Gastroesophageal sphincter (tissue), 4 donors: ENCODE measurements at regions not wholly inside any gene's neighbourhood (a gene's known extent, or its start where the extent isn't known, plus 50 kb on each side); places are given as distances from the start of the nearest gene placed in this dataset.

ENCODE experiments used
- ATAC-seq: fragments of 150-250 bp; one replicate; pipeline ENCODE4 v1.9.1; 2016; ENCODE audit warnings: mild to moderate bottlenecking, moderate library complexity
- H3K27ac ChIP-seq, 4 donors: fragments of 200-600 bp; sonication (generic) in 3 of 4; 1 replicate in 3 of 4; 2 replicates in 1 of 4; pipeline ENCODE4 v1.5.1; 2016 to 2019
- H3K27me3 ChIP-seq: fragments of 200-600 bp; sonication (generic); one replicate; pipeline ENCODE4 v1.5.1; 2019
- H3K36me3 ChIP-seq, 2 donors: fragments of 200-600 bp; sonication (generic); one replicate each; pipeline ENCODE4 v1.5.1; 2019; ENCODE audit warnings: control low read depth in 1 of 2
- H3K4me1 ChIP-seq, 3 donors: fragments of 200-600 bp; sonication (generic); 1 replicate in 2 of 3; 2 replicates in 1 of 3; pipeline ENCODE4 v1.5.1; 2016 to 2019; ENCODE audit warnings: control low read depth in 2 of 3
- H3K4me3 ChIP-seq, 2 donors: fragments of 200-600 bp; sonication (generic); one replicate each; pipeline ENCODE4 v1.5.1; 2019; ENCODE audit warnings: mild to moderate bottlenecking in 1 of 2, moderate library complexity in 1 of 2
- H3K9me3 ChIP-seq, 3 donors: fragments of 200-600 bp; sonication (generic); one replicate each; pipeline ENCODE4 v1.5.1; 2017 to 2019; ENCODE audit warnings: control low read depth in 2 of 3
- EP300 ChIP-seq: sonication (generic); formaldehyde crosslinking; IDR thresholded peaks from one replicate; pipeline ENCODE4 v1.6.1; 2017; ENCODE audit warnings: antibody characterized with exemption, mild to moderate bottlenecking
- POLR2A ChIP-seq, 2 donors: fragments of 450-650 bp; IDR thresholded peaks; one replicate each; pipeline ENCODE4 v1.6.1; 2017; ENCODE audit warnings: antibody characterized with exemption in 2 of 2, mild to moderate bottlenecking in 2 of 2, moderate library complexity in 1 of 2
- POLR2AphosphoS5 ChIP-seq: sonication (generic); formaldehyde crosslinking; IDR thresholded peaks from one replicate; pipeline ENCODE4 v1.6.1; 2017; ENCODE audit warnings: antibody characterized with exemption
- WGBS, 2 donors: methylation state at CpG; one replicate each; pipeline ENCODE4 v1.1.5; 2018; ENCODE audit warnings: low coverage in 1 of 2; 5-methylcytosine and 5-hydroxymethylcytosine counted together
- TF ChIP-seq, protein P1 (sequence below), 4 experiments: fragments of 200-600 bp in 2 of 4; fragments of 450-650 bp in 2 of 4; sonication (generic) in 1 of 4; IDR thresholded peaks; one replicate each; pipeline ENCODE4 v1.5.1; 2017 to 2019; ENCODE audit warnings: antibody characterized with exemption in 4 of 4, mild to moderate bottlenecking in 2 of 4, moderate library complexity in 2 of 4

- no peak overlapping the region for H3K27ac ChIP-seq
- no peak for ATAC-seq
Observed at GRCh38 chr1:106072909-106073600, 983.4 kb upstream of the PRMT6 start.

DNA sequence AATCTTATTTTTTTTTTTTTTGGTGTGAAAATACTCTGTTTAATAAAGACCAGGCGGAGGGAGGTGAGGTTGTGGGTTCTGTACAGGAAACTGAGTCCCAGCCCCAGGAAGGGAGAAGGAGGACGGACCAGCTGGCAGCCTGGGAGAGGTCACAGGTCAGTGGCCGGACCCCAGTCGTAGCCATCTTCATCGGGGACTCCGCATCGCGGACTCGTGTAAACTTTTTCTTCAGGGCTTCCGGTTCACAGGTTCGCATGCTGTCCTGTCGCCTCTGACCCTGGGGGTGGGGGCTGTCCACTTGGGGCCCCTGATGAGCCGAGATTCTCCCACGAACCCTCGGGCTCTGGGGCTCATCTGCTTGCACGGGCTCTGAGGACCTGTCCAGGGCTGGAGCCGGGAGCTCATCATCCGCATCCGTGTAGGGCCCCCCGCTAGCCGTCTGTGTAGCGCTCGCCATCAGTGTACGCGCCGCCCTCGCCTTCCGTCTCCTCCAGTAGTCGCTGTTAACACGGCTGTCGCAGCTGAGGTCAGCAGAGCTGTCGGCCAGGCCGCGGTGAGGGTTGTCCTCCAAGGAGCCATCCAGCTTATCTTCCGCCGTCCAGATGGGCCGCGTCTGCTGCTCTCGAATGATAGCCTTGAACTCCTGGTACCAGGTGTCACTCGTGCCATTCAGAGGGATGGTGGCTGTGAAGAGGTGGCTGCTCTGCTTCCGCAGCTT lies 975.7 kb upstream of the PRMT6 start:
- 36 to 37% methylated on average over 11 of the region's 41 CpGs for WGBS, 2 donors
- H3K4me1 ChIP-seq, result no peaks in the 10 kb centered on the region
- TF ChIP-seq, protein P1, sequence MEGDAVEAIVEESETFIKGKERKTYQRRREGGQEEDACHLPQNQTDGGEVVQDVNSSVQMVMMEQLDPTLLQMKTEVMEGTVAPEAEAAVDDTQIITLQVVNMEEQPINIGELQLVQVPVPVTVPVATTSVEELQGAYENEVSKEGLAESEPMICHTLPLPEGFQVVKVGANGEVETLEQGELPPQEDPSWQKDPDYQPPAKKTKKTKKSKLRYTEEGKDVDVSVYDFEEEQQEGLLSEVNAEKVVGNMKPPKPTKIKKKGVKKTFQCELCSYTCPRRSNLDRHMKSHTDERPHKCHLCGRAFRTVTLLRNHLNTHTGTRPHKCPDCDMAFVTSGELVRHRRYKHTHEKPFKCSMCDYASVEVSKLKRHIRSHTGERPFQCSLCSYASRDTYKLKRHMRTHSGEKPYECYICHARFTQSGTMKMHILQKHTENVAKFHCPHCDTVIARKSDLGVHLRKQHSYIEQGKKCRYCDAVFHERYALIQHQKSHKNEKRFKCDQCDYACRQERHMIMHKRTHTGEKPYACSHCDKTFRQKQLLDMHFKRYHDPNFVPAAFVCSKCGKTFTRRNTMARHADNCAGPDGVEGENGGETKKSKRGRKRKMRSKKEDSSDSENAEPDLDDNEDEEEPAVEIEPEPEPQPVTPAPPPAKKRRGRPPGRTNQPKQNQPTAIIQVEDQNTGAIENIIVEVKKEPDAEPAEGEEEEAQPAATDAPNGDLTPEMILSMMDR (IDR thresholded peaks at IDR 0.05), result no peak
- no peak for TF ChIP-seq EP300
- no peak for TF ChIP-seq POLR2AphosphoS5
- H3K36me3 ChIP-seq, result no peaks in the 10 kb centered on the region
- ATAC-seq, result no peak
- H3K27me3 ChIP-seq, result peaks cover 8% of the 10 kb centered on the region
- no peaks in the 10 kb centered on the region for H3K9me3 ChIP-seq
- no peak overlapping the region for H3K27ac ChIP-seq
- H3K4me3 ChIP-seq, result no peak overlapping the region

More at GRCh38 chr1:106072909-106073600, 983.4 kb upstream of the PRMT6 start:
- WGBS, 2 donors, result 77 to 83% methylated on average over 6 to 7 of the region's 7 CpGs
- H3K27me3 ChIP-seq, result peaks cover 6% of the 10 kb centered on the region
- no peaks in the 10 kb centered on the region for H3K9me3 ChIP-seq
- TF ChIP-seq POLR2AphosphoS5 (no peak), EP300 (no peak), POLR2A (IDR thresholded peaks at IDR 0.05) (no peak)
- TF ChIP-seq, protein P1 (IDR thresholded peaks at IDR 0.05), result no peak
- no peak overlapping the region for H3K4me3 ChIP-seq
- no peaks in the 10 kb centered on the region for H3K4me1 ChIP-seq
- H3K36me3 ChIP-seq, result no peaks in the 10 kb centered on the region

GRCh38 chr1:106111044-106111443 lies 945.4 kb upstream of the PRMT6 start:
- no peak overlapping the region for H3K27ac ChIP-seq
- no peaks in the 10 kb centered on the region for H3K36me3 ChIP-seq
- no peak for TF ChIP-seq POLR2A (IDR thresholded peaks at IDR 0.05)
- TF ChIP-seq EP300, result no peak
- WGBS, 2 donors, result 53 to 62% methylated on average over 2 of the region's 2 CpGs
- H3K4me1 ChIP-seq, result no peaks in the 10 kb centered on the region
- no peaks in the 10 kb centered on the region for H3K9me3 ChIP-seq
- H3K4me3 ChIP-seq, result no peak overlapping the region
- H3K27me3 ChIP-seq, result no peaks in the 10 kb centered on the region
- ATAC-seq, result no peak

GRCh38 chr1:106113851-106114250 lies 942.6 kb upstream of the PRMT6 start:
- Histone ChIP-seq H3K4me1 (no peaks in the 10 kb centered on the region), H3K9me3 (no peaks in the 10 kb centered on the region), H3K27me3 (no peaks in the 10 kb centered on the region), H3K27ac (no peak overlapping the region), H3K4me3 (no peak overlapping the region), H3K36me3 (no peaks in the 10 kb centered on the region)
- no peak for ATAC-seq
- no peak for TF ChIP-seq EP300
- TF ChIP-seq, protein P1 (IDR thresholded peaks at IDR 0.05), result no peak
- no peak for TF ChIP-seq POLR2AphosphoS5
- no peak for TF ChIP-seq POLR2A (IDR thresholded peaks at IDR 0.05)
- WGBS, 2 donors, result no CpG with 5 or more reads among the region's 2 CpGs

DNA sequence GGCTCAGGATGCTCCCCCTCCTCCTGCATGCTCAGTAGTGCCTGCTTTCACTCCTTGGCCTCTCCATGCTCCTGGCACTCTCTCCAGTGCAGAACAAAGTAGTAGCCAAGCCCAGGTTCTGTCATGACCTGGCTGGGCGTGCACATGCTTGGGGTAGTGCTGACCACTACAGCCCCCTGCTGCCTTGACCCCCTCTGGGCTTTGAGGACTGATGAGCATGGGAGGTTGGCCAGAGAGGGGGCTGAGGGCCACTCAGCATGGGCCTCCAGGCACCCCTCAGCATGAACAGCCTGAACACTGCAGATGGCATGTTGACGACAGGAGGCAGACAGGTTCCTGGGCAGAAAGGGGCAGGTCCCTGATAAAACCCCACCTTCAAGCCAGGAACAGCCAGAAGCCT lies 935.7 kb upstream of the PRMT6 start:
- no peak for ATAC-seq

More for the DNA sequence above, 935.7 kb upstream of the PRMT6 start:
- no peak overlapping the region for H3K27ac ChIP-seq
- TF ChIP-seq POLR2A (IDR thresholded peaks at IDR 0.05) (no peak), EP300 (no peak), POLR2AphosphoS5 (no peak)
- no peaks in the 10 kb centered on the region for H3K27me3 ChIP-seq
- WGBS, 2 donors, result no CpG with 5 or more reads among the region's 2 CpGs
- H3K9me3 ChIP-seq, result peaks cover 0 to 7% (median 0%) of the 10 kb centered on the region in 3 donors
- no peaks in the 10 kb centered on the region for H3K36me3 ChIP-seq
- H3K4me1 ChIP-seq, result no peaks in the 10 kb centered on the region
- no peak overlapping the region for H3K4me3 ChIP-seq
